ENCODE measurements at regions not wholly inside any gene's neighbourhood (a gene's known extent, or its start where the extent isn't known, plus 50 kb on each side); places are given as distances from the start of the nearest gene placed in this dataset.
"Not testable (repeated sequence)": the region's sequence is repeated elsewhere in the genome, so short reads cannot be mapped to it uniquely, and the experiment has no call there.

DNA sequence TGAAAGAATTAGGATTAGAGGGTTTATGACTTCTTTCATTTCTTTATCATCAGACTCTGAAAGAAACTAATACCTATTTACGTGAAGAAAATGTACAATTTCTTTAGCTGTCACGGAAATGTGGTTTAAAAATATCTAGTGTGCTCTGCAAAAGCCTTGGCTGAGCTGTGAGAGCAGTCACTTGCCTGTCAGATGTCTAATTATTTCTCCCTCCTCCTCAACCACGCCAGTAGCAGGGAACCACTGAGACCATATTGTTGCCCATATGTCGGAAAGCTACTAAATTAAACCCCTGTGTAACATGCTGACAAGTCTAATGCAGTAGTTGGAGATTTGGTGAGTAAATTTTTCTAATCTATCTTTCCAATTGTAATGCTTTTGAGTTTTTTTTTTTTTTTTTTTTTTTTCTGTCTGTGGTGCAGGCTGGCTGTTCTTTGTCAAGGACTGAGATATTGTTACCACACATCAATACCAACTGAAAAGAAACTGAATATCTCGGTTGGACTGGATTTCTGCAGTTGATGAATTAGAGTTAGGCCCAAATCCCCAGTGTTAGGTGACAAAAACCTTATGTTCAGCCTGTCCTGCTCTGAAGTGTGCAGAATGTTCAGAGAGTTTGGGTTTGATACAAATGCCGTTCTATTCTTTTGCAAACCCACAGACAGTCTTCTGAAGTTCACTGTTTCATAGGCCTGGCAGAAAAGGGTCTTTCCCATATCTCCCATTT lies 302.9 kb upstream of the SYNCRIP start:
- Histone ChIP-seq H3K4me3 (ENCODE audit: low read length) (no peak overlapping the region), H3K36me3 (ENCODE audit: control insufficient read depth, insufficient read depth, low read length) (no peaks in the 10 kb centered on the region), H3K27ac (ENCODE audit: low read length) (no peak overlapping the region), H3K4me1 (ENCODE audit: control insufficient read depth, insufficient read depth, low read length) (no peaks in the 10 kb centered on the region), H3K9me3 (ENCODE audit: control insufficient read depth, low read depth, low read length) (no peaks in the 10 kb centered on the region), H3K27me3 (ENCODE audit: control insufficient read depth, insufficient read depth, low read length) (no peaks in the 10 kb centered on the region)
- WGBS (ENCODE audit: insufficient coverage, low lambda C conversion rate) = 50% methylated on average over 1 of the region's 6 CpGs
- no peak for DNase-seq

DNA sequence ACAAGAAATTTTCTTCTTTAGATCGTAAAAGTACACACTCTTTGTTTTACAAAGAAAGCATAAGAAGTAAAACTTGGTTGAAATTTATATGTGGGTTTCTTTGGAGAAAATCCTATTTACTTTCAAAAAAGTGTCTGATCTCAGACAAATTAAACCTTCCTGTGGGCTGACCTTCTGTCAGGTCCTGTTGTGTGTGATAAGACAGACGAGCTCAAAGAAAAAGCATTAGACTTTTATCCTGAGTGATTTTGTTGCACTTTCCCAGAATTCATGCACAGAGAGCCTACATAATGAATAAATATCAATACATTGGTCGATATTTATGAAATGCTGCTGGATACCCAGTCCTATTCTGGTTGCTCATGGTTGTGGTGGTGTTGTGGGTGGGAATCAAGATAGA lies 302.1 kb upstream of the SYNCRIP start:
- Histone ChIP-seq H3K4me1 (ENCODE audit: control insufficient read depth, insufficient read depth, low read length) (no peaks in the 10 kb centered on the region), H3K27me3 (ENCODE audit: control insufficient read depth, insufficient read depth, low read length) (no peaks in the 10 kb centered on the region), H3K4me3 (ENCODE audit: low read length) (no peak overlapping the region), H3K36me3 (ENCODE audit: control insufficient read depth, insufficient read depth, low read length) (no peaks in the 10 kb centered on the region), H3K9me3 (ENCODE audit: control insufficient read depth, low read depth, low read length) (no peaks in the 10 kb centered on the region), H3K27ac (ENCODE audit: low read length) (no peak overlapping the region)
- 90% methylated on average over 2 of the region's 3 CpGs for WGBS (ENCODE audit: insufficient coverage, low lambda C conversion rate)
- DNase-seq = no peak

DNA sequence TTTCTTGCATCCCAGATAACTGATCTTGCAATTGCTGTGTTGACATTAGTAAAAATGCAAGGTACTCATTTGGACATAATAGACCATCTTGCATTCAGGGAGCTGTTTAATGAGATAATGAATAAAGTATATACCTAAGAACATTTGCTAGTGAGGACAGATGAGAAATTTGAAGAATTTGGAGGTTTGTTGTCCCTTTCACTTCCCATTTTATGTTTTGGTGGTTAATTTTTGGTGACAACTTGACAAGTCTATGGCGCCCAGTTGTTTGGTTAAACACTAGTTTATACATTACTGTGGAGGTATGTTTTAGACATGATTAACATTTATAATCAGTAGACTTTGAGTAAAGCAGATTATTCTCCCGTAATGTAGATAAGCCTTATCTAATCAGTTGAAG lies 300.2 kb upstream of the SYNCRIP start:
- DNase-seq = no peak
- no peaks in the 10 kb centered on the region for H3K4me1 ChIP-seq (ENCODE audit: control insufficient read depth, insufficient read depth, low read length)
- no peaks in the 10 kb centered on the region for H3K27me3 ChIP-seq (ENCODE audit: control insufficient read depth, insufficient read depth, low read length)
- no peaks in the 10 kb centered on the region for H3K9me3 ChIP-seq (ENCODE audit: control insufficient read depth, low read depth, low read length)
- H3K36me3 ChIP-seq (ENCODE audit: control insufficient read depth, insufficient read depth, low read length) = no peaks in the 10 kb centered on the region
- H3K4me3 ChIP-seq (ENCODE audit: low read length) = no peak overlapping the region
- WGBS (ENCODE audit: insufficient coverage, low lambda C conversion rate) = no CpG with 5 or more reads among the region's 2 CpGs
- H3K27ac ChIP-seq (ENCODE audit: low read length) = no peak overlapping the region

DNA sequence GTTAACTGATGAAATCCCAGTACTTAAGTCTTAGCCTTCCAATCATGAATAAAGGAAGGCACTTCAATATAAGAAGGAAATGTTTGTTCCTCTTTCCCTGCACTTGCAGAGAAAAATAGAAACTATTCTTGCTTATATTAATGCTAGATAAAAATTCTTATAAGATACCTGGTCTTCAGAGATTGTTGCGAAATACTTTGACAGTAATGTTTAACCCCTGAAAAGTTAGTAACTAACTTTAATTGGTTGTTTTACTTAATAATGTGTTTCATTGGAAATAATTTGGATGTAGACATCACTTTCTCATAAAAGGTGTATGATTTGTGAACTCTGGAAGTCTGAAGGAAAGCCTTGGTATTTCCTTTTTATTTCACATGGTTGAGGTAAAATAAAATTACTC lies 294.2 kb upstream of the SYNCRIP start:
- no peak overlapping the region for H3K27ac ChIP-seq (ENCODE audit: low read length)
- no peak for DNase-seq
- H3K27me3 ChIP-seq (ENCODE audit: control insufficient read depth, insufficient read depth, low read length) = no peaks in the 10 kb centered on the region
- 100% methylated on average over 1 of the region's 1 CpG for WGBS (ENCODE audit: insufficient coverage, low lambda C conversion rate)
- no peaks in the 10 kb centered on the region for H3K9me3 ChIP-seq (ENCODE audit: control insufficient read depth, low read depth, low read length)
- no peak overlapping the region for H3K4me3 ChIP-seq (ENCODE audit: low read length)
- H3K36me3 ChIP-seq (ENCODE audit: control insufficient read depth, insufficient read depth, low read length) = no peaks in the 10 kb centered on the region
- no peaks in the 10 kb centered on the region for H3K4me1 ChIP-seq (ENCODE audit: control insufficient read depth, insufficient read depth, low read length)

DNA sequence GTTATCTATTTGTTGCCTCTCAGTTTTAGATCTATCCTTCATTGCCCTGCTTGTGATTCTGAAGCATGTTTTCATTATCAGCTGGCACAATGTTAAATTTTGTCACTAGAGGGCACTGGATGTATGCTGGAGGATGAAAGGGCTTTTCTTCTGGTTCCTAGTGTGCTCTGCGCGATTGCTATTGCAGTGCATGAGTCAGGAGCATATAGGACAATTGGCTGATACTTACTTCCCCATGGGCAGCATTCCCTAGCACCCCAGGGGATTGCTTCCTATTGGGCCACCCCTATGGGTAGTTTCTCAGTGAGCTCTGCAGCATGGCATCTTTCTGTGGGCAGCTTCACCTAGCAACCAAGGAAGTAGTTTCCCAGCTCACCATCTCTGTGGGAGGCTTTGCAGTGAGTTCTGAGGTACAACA lies 280.3 kb upstream of the SYNCRIP start:
- Histone ChIP-seq H3K27ac (ENCODE audit: low read length) (no peak overlapping the region), H3K27me3 (ENCODE audit: control insufficient read depth, insufficient read depth, low read length) (no peaks in the 10 kb centered on the region), H3K4me1 (ENCODE audit: control insufficient read depth, insufficient read depth, low read length) (no peaks in the 10 kb centered on the region), H3K4me3 (ENCODE audit: low read length) (no peak overlapping the region), H3K36me3 (ENCODE audit: control insufficient read depth, insufficient read depth, low read length) (no peaks in the 10 kb centered on the region), H3K9me3 (ENCODE audit: control insufficient read depth, low read depth, low read length) (no peaks in the 10 kb centered on the region)
- no CpG with 5 or more reads among the region's 2 CpGs for WGBS (ENCODE audit: insufficient coverage, low lambda C conversion rate)
- peak; percentile 19 to 45 for DNase-seq

DNA sequence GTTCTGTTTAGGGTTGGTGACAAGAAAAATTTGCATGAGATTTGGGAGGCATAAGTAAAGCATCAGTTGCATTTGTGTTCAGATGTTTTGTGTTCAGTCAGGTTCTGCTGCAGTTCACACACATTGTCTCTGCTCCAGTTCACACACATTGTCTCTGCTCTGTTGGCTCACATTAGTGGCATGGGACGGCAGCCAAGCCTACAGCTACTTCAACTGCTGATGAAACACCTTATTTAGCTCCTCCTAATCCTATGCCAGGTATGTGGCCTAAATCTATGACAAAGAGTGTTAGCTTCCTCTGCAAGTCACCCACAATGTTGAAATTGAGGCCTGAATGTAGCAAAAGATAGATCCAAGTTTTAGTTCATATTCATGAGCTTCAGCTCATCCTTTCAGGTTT lies 278.1 kb upstream of the SYNCRIP start:
- WGBS (ENCODE audit: insufficient coverage, low lambda C conversion rate) = no CpG with 5 or more reads among the region's 1 CpG
- DNase-seq = no peak

DNA sequence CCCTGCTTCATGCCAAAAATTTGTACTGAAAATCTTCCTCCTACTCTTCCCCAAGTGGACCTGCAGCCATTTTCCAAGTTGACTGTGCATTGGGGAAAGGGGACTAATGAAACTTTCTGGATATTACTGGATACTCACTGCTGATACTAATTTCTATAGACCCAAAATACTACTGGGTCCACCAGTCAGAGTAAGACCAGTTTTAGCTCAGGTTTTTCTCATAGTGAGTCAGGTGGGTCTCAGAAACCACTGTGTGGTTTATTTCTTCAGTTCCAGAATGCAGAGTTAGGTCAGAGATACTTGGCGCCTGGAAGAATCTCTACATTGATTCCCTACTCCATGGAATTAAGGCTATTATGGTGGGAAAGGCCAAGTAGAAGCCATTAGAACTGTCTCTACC lies 274.8 kb upstream of the SYNCRIP start:
- H3K27ac ChIP-seq (ENCODE audit: low read length) = no peak overlapping the region
- WGBS (ENCODE audit: insufficient coverage, low lambda C conversion rate) = no CpG with 5 or more reads among the region's 1 CpG

More for the DNA sequence above, 278.1 kb upstream of the SYNCRIP start:
- no peak overlapping the region for H3K27ac ChIP-seq (ENCODE audit: low read length)
- no peaks in the 10 kb centered on the region for H3K27me3 ChIP-seq (ENCODE audit: control insufficient read depth, insufficient read depth, low read length)
- no peaks in the 10 kb centered on the region for H3K4me1 ChIP-seq (ENCODE audit: control insufficient read depth, insufficient read depth, low read length)
- H3K4me3 ChIP-seq (ENCODE audit: low read length) = no peak overlapping the region
- H3K9me3 ChIP-seq (ENCODE audit: control insufficient read depth, low read depth, low read length) = no peaks in the 10 kb centered on the region
- no peaks in the 10 kb centered on the region for H3K36me3 ChIP-seq (ENCODE audit: control insufficient read depth, insufficient read depth, low read length)

DNA sequence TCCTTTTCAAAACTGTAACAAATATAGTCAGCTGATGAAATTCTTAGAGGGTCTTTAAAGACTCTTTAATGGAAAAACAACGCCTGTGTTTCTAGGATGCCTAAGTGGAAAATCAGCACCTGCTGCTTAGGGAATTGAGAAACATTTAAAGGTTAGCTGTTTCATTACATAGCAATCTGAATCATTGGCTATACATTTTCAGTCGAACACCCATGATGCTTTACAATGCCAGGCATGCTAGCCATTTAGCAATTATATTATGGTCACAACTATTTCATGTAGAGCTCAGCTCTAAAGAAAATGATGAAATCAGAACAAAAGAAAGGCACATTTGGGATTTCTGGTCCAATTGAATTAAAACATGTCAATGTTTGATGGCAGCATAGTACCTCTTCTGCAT lies 270.3 kb upstream of the SYNCRIP start:
- no CpG with 5 or more reads among the region's 2 CpGs for WGBS (ENCODE audit: insufficient coverage, low lambda C conversion rate)

More for the DNA sequence above, 274.8 kb upstream of the SYNCRIP start:
- DNase-seq = no peak
- Histone ChIP-seq H3K4me1 (ENCODE audit: control insufficient read depth, insufficient read depth, low read length) (no peaks in the 10 kb centered on the region), H3K36me3 (ENCODE audit: control insufficient read depth, insufficient read depth, low read length) (no peaks in the 10 kb centered on the region), H3K27me3 (ENCODE audit: control insufficient read depth, insufficient read depth, low read length) (no peaks in the 10 kb centered on the region), H3K9me3 (ENCODE audit: control insufficient read depth, low read depth, low read length) (no peaks in the 10 kb centered on the region), H3K4me3 (ENCODE audit: low read length) (no peak overlapping the region)

DNA sequence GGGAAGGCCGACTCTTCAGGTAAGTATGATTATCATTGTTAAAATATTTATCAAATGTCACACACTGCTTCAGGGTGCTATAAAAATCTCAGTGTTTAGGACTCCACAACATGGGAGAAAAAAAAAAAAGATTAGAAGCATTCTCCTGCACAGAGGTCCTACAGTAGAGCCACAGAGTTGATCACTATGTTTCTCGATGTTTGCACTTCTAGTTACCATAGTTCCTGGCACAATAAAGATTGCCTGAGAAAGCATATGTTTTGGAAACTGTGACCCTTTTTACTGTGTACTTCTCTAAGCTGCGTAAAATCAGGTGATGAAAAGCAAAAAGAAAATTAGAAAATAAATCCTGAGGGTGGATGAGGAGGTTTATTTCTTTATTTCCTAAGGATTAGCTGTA lies 269.9 kb upstream of the SYNCRIP start:
- Histone ChIP-seq H3K27ac (ENCODE audit: low read length) (no peak overlapping the region), H3K36me3 (ENCODE audit: control insufficient read depth, insufficient read depth, low read length) (no peaks in the 10 kb centered on the region), H3K27me3 (ENCODE audit: control insufficient read depth, insufficient read depth, low read length) (no peaks in the 10 kb centered on the region), H3K4me1 (ENCODE audit: control insufficient read depth, insufficient read depth, low read length) (no peaks in the 10 kb centered on the region), H3K4me3 (ENCODE audit: low read length) (no peak overlapping the region), H3K9me3 (ENCODE audit: control insufficient read depth, low read depth, low read length) (peaks cover 4% of the 10 kb centered on the region)
- DNase-seq = no peak
- 17% methylated on average over 3 of the region's 3 CpGs for WGBS (ENCODE audit: insufficient coverage, low lambda C conversion rate)

More for the DNA sequence above, 270.3 kb upstream of the SYNCRIP start:
- Histone ChIP-seq H3K27me3 (ENCODE audit: control insufficient read depth, insufficient read depth, low read length) (no peaks in the 10 kb centered on the region), H3K9me3 (ENCODE audit: control insufficient read depth, low read depth, low read length) (peaks cover 4% of the 10 kb centered on the region), H3K27ac (ENCODE audit: low read length) (no peak overlapping the region), H3K4me1 (ENCODE audit: control insufficient read depth, insufficient read depth, low read length) (no peaks in the 10 kb centered on the region), H3K36me3 (ENCODE audit: control insufficient read depth, insufficient read depth, low read length) (no peaks in the 10 kb centered on the region), H3K4me3 (ENCODE audit: low read length) (no peak overlapping the region)
- no peak for DNase-seq

DNA sequence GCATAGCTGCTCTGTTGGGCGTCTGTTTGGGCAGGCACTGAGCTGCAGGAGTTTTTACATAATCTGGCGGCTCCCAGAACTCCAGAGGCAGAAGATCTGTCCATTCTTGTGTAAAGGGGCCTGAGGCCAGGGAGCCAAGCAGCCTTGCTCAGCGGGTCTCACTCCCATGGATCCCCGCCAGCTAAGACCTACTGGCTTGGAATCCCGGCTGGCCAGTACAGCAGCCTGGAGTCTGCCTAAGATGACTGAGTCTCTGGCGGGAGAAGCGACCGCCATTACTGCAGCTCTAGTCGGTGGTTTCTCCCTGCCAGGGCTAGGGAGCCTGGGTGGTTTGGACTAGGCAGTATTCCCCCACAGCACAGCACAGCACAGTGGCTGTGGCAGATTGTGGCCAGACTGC lies 268.4 kb upstream of the SYNCRIP start:
- DNase-seq = no peak
- no peaks in the 10 kb centered on the region for H3K27me3 ChIP-seq (ENCODE audit: control insufficient read depth, insufficient read depth, low read length)
- no peaks in the 10 kb centered on the region for H3K4me1 ChIP-seq (ENCODE audit: control insufficient read depth, insufficient read depth, low read length)
- H3K27ac ChIP-seq (ENCODE audit: low read length) = no peak overlapping the region
- H3K36me3 ChIP-seq (ENCODE audit: control insufficient read depth, insufficient read depth, low read length) = no peaks in the 10 kb centered on the region
- peaks cover 4% of the 10 kb centered on the region for H3K9me3 ChIP-seq (ENCODE audit: control insufficient read depth, low read depth, low read length)
- H3K4me3 ChIP-seq (ENCODE audit: low read length) = no peak overlapping the region
- WGBS (ENCODE audit: insufficient coverage, low lambda C conversion rate) = no CpG with 5 or more reads among the region's 9 CpGs

DNA sequence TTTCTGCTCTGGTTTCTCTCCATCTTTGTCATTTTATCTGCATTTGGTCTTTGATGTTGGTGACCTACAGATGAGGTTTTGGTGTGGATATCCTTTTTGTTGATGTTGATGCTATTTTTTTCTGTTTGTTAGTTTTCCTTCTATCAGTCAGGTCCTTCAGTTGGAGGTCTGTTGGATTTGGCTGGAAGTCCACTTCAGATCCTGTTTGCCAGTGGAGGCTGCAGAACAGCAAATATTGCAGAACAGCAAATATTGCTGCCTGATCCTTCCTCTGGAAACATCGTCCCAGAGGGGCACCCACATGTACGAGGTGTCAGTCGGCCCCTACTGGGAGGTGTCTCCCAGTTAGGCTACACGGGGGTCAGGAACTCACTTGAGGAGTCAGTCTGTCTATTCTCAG lies 265.4 kb upstream of the SYNCRIP start:
- H3K27me3 ChIP-seq (ENCODE audit: control insufficient read depth, insufficient read depth, low read length); H3K36me3 ChIP-seq (ENCODE audit: control insufficient read depth, insufficient read depth, low read length); H3K4me1 ChIP-seq (ENCODE audit: control insufficient read depth, insufficient read depth, low read length); H3K9me3 ChIP-seq (ENCODE audit: control insufficient read depth, low read depth, low read length); H3K4me3 ChIP-seq (ENCODE audit: low read length); H3K27ac ChIP-seq (ENCODE audit: low read length); DNase-seq: not testable (repeated sequence)
- no CpG with 5 or more reads among the region's 4 CpGs for WGBS (ENCODE audit: insufficient coverage, low lambda C conversion rate)
